MG63 (cell line): ENCODE measurements at regions not wholly inside any gene's neighbourhood (a gene's known extent, or its start where the extent isn't known, plus 50 kb on each side); places are given as distances from the start of the nearest gene placed in this dataset.
A peak's percentile ranks its signal among the peaks of the same experiment; 100 is the strongest.
"Not testable (repeated sequence)": the region's sequence is repeated elsewhere in the genome, so short reads cannot be mapped to it uniquely, and the experiment has no call there.

Source experiments
- DNase-seq: peaks from one replicate; pipeline ENCODE4 v3.0.0-alpha.2; 2020
- H3K27me3 ChIP-seq: fragments of 250-450 bp; sonication (Bioruptor Pico); 2 replicates; pipeline ENCODE4 v1.5.1; 2020; ENCODE audit warnings: mild to moderate bottlenecking, moderate library complexity
- H3K36me3 ChIP-seq: fragments of 250-450 bp; sonication (Bioruptor Pico); 2 replicates; pipeline ENCODE4 v1.5.1; 2020; ENCODE audit warnings: mild to moderate bottlenecking, moderate library complexity
- H3K4me3 ChIP-seq: fragments of 250-450 bp; sonication (Bioruptor Pico); 2 replicates; pipeline ENCODE4 v1.5.1; 2020; ENCODE audit warnings: mild to moderate bottlenecking, moderate library complexity
- H3K9me3 ChIP-seq: fragments of 250-450 bp; sonication (Bioruptor Pico); 2 replicates; pipeline ENCODE4 v1.5.1; 2020; ENCODE audit warnings: mild to moderate bottlenecking, moderate library complexity

GRCh38 chr9:41367301-41367700 is 178.2 kb upstream of the ZNG1F start:
- not testable (repeated sequence) for DNase-seq, H3K9me3 ChIP-seq, H3K4me3 ChIP-seq, H3K27me3 ChIP-seq, H3K36me3 ChIP-seq

- not testable (repeated sequence) for DNase-seq, H3K9me3 ChIP-seq, H3K4me3 ChIP-seq, H3K36me3 ChIP-seq, H3K27me3 ChIP-seq
Measured at GRCh38 chr9:41361790-41362189, 172.7 kb upstream of the ZNG1F start.

GRCh38 chr9:41359116-41359515 is 170.0 kb upstream of the ZNG1F start:
- H3K4me3 ChIP-seq, result peak overlapping the region; percentile 60
- not testable (repeated sequence) for H3K36me3 ChIP-seq, H3K9me3 ChIP-seq, H3K27me3 ChIP-seq
- peak; percentile 18 for DNase-seq

GRCh38 chr9:41358682-41359081 is 169.6 kb upstream of the ZNG1F start:
- H3K4me3 ChIP-seq, result peak overlapping the region; percentile 60
- peak; percentile 81 for DNase-seq
- H3K36me3 ChIP-seq, H3K9me3 ChIP-seq, H3K27me3 ChIP-seq: not testable (repeated sequence)

- not testable (repeated sequence) for H3K36me3 ChIP-seq, H3K4me3 ChIP-seq, H3K9me3 ChIP-seq, DNase-seq, H3K27me3 ChIP-seq
Measured at GRCh38 chr9:41357918-41358404, 168.8 kb upstream of the ZNG1F start.

GRCh38 chr9:41357350-41357748 is 168.2 kb upstream of the ZNG1F start:
- not testable (repeated sequence) for H3K4me3 ChIP-seq, DNase-seq, H3K36me3 ChIP-seq, H3K27me3 ChIP-seq, H3K9me3 ChIP-seq

GRCh38 chr9:41356588-41357349 is 167.7 kb upstream of the ZNG1F start:
- not testable (repeated sequence) for DNase-seq, H3K36me3 ChIP-seq, H3K4me3 ChIP-seq, H3K9me3 ChIP-seq, H3K27me3 ChIP-seq

GRCh38 chr9:41355712-41356450 is 166.8 kb upstream of the ZNG1F start:
- DNase-seq, H3K9me3 ChIP-seq, H3K36me3 ChIP-seq, H3K4me3 ChIP-seq, H3K27me3 ChIP-seq: not testable (repeated sequence)

- H3K36me3 ChIP-seq, DNase-seq, H3K9me3 ChIP-seq, H3K27me3 ChIP-seq, H3K4me3 ChIP-seq: not testable (repeated sequence)
Measured at GRCh38 chr9:41354978-41355377, 165.9 kb upstream of the ZNG1F start.

GRCh38 chr9:41354060-41354934 is 165.2 kb upstream of the ZNG1F start:
- H3K27me3 ChIP-seq, H3K4me3 ChIP-seq, H3K36me3 ChIP-seq, DNase-seq, H3K9me3 ChIP-seq: not testable (repeated sequence)

GRCh38 chr9:41353026-41353425 is 163.9 kb upstream of the ZNG1F start:
- not testable (repeated sequence) for H3K36me3 ChIP-seq, DNase-seq, H3K27me3 ChIP-seq, H3K9me3 ChIP-seq, H3K4me3 ChIP-seq

GRCh38 chr9:41352390-41352789 is 163.3 kb upstream of the ZNG1F start:
- DNase-seq, H3K36me3 ChIP-seq, H3K9me3 ChIP-seq, H3K4me3 ChIP-seq, H3K27me3 ChIP-seq: not testable (repeated sequence)

GRCh38 chr9:41347893-41348292 is 158.8 kb upstream of the ZNG1F start:
- not testable (repeated sequence) for H3K4me3 ChIP-seq, H3K36me3 ChIP-seq, H3K9me3 ChIP-seq, DNase-seq, H3K27me3 ChIP-seq

GRCh38 chr9:41332562-41332961 is 143.4 kb upstream of the ZNG1F start:
- H3K36me3 ChIP-seq, DNase-seq: not testable (repeated sequence)

GRCh38 chr9:41321277-41321676 is 132.2 kb upstream of the ZNG1F start:
- H3K4me3 ChIP-seq, result not testable (repeated sequence)

More at GRCh38 chr9:41332562-41332961, 143.4 kb upstream of the ZNG1F start:
- not testable (repeated sequence) for H3K27me3 ChIP-seq, H3K9me3 ChIP-seq, H3K4me3 ChIP-seq

GRCh38 chr9:41308953-41309352 is 119.8 kb upstream of the ZNG1F start:
- H3K4me3 ChIP-seq, DNase-seq, H3K27me3 ChIP-seq, H3K36me3 ChIP-seq, H3K9me3 ChIP-seq: not testable (repeated sequence)

More at GRCh38 chr9:41321277-41321676, 132.2 kb upstream of the ZNG1F start:
- H3K9me3 ChIP-seq, DNase-seq, H3K36me3 ChIP-seq, H3K27me3 ChIP-seq: not testable (repeated sequence)

- DNase-seq, result peak; percentile 3
- not testable (repeated sequence) for H3K4me3 ChIP-seq, H3K9me3 ChIP-seq, H3K36me3 ChIP-seq, H3K27me3 ChIP-seq
Measured at GRCh38 chr9:41285744-41286143, 96.6 kb upstream of the ZNG1F start.
